ENCODE measurements at regions not wholly inside any gene's neighbourhood (a gene's known extent, or its start where the extent isn't known, plus 50 kb on each side); places are given as distances from the start of the nearest gene placed in this dataset.

- TF ChIP-seq CTCF (IDR thresholded peaks at IDR 0.05; ENCODE audit: poor library complexity, severe bottlenecking) (no peak), EZH2 (IDR thresholded peaks at IDR 0.05; ENCODE audit: borderline replicate concordance, insufficient read depth, low read length, poor library complexity, severe bottlenecking) (no peak), POLR2AphosphoS5 (IDR thresholded peaks at IDR 0.05) (no peak), MXI1 (conservative IDR thresholded peaks at IDR 0.05; ENCODE audit: poor library complexity, severe bottlenecking) (no peak), RAD21 (conservative IDR thresholded peaks at IDR 0.05) (no peak), SMC3 (conservative IDR thresholded peaks at IDR 0.05; ENCODE audit: poor library complexity) (no peak), REST (IDR thresholded peaks at IDR 0.05; ENCODE audit: borderline replicate concordance) (no peak), TAF1 (IDR thresholded peaks at IDR 0.05; ENCODE audit: low read depth) (no peak), EP300 (conservative IDR thresholded peaks at IDR 0.05; ENCODE audit: poor library complexity, severe bottlenecking) (no peak)
Observed at GRCh38 chr2:200137691-200138090, 168.8 kb upstream of the SPATS2L start.

Data from neural cell (in vitro differentiated cells).